A673 (cell line): ENCODE measurements at regions not wholly inside any gene's neighbourhood (a gene's known extent, or its start where the extent isn't known, plus 50 kb on each side); places are given as distances from the start of the nearest gene placed in this dataset.
"Not testable (repeated sequence)": the region's sequence is repeated elsewhere in the genome, so short reads cannot be mapped to it uniquely, and the experiment has no call there.

Experiments
- BruUV-seq: library from RNA; stranded (reverse); fragments of 400-500 nt; replicated peaks from 2 replicates; lab custom pipeline; 2021; lab: Mats Ljungman, UMichigan
- CTCF ChIA-PET: fragments of 300-600 bp; sonication (Branson Sonifier 250); formaldehyde crosslinking; loops from one replicate; lab custom pipeline; 2022; ENCODE audit warnings: antibody characterized with exemption; lab: Charles Lee
- POLR2A ChIA-PET: fragments of 300-600 bp; sonication (Branson Sonifier 250); formaldehyde crosslinking; loops from one replicate; lab custom pipeline; 2022; ENCODE audit warnings: antibody characterized with exemption; ENCODE audit not compliant: low non-redundant PET; lab: Charles Lee
- DNase-seq: peaks from one replicate; pipeline ENCODE4 v3.0.0-alpha.2; 2015; ENCODE audit warnings: low spot score
- H3K27ac ChIP-seq: fragments of 200-600 bp; sonication (generic); 2 replicates; pipeline ENCODE4 v1.5.1; 2016; ENCODE audit warnings: mixed run types, low read depth, mild to moderate bottlenecking, mixed read lengths, antibody characterized with exemption, low read length; ENCODE audit not compliant: poor library complexity, severe bottlenecking
- H3K27me3 ChIP-seq: fragments of 200-600 bp; sonication (generic); replicated peaks from 2 replicates; pipeline ENCODE4 v1.6.1; 2017; ENCODE audit warnings: mixed run types, low read depth, mild to moderate bottlenecking, mixed read lengths, antibody characterized with exemption, low read length; ENCODE audit not compliant: insufficient read depth, poor library complexity
- H3K36me3 ChIP-seq: fragments of 200-600 bp; sonication (generic); 2 replicates; pipeline ENCODE4 v1.6.1; 2016; ENCODE audit warnings: mixed run types, mild to moderate bottlenecking, mixed read lengths, antibody characterized with exemption, low read length; ENCODE audit not compliant: insufficient read depth, poor library complexity, severe bottlenecking
- H3K4me1 ChIP-seq: fragments of 200-600 bp; sonication (generic); 2 replicates; pipeline ENCODE4 v1.6.1; 2017; ENCODE audit warnings: mixed run types, mild to moderate bottlenecking, mixed read lengths, antibody characterized with exemption, low read length; ENCODE audit not compliant: insufficient read depth, poor library complexity, severe bottlenecking
- H3K4me3 ChIP-seq: fragments of 200-600 bp; sonication (generic); 2 replicates; pipeline ENCODE4 v1.5.1; 2016; ENCODE audit warnings: low read depth, mixed run types, mild to moderate bottlenecking, mixed read lengths, low read length; ENCODE audit not compliant: poor library complexity, severe bottlenecking
- H3K9me3 ChIP-seq: fragments of 200-600 bp; sonication (generic); 2 replicates; pipeline ENCODE4 v1.6.1; 2016; ENCODE audit warnings: mixed run types, low read depth, mild to moderate bottlenecking, mixed read lengths, antibody characterized with exemption, low read length; ENCODE audit not compliant: poor library complexity, severe bottlenecking
- EZH2 ChIP-seq: fragments of 200-600 bp; sonication (generic); IDR thresholded peaks from 2 replicates; pipeline ENCODE4 v1.6.1; 2017; ENCODE audit warnings: borderline replicate concordance, low read depth, mild to moderate bottlenecking, mixed read lengths, antibody characterized with exemption, low read length; ENCODE audit not compliant: poor library complexity, severe bottlenecking
- intact Hi-C: fragments of 100-400 bp; cut with micrococcal nuclease; formaldehyde crosslinking; loops from one replicate; pipeline ENCODE4 v1.10.0; 2022; ENCODE audit not compliant: unreplicated experiment
- TF ChIP-seq, protein P1 (sequence below): fragments of 300-800, 200-600 bp; sonication (generic); conservative IDR thresholded peaks from 2 replicates; pipeline ENCODE4 v1.5.1; 2017; ENCODE audit warnings: low read depth, mild to moderate bottlenecking, antibody characterized with exemption, low read length, moderate library complexity, mixed read lengths

DNA sequence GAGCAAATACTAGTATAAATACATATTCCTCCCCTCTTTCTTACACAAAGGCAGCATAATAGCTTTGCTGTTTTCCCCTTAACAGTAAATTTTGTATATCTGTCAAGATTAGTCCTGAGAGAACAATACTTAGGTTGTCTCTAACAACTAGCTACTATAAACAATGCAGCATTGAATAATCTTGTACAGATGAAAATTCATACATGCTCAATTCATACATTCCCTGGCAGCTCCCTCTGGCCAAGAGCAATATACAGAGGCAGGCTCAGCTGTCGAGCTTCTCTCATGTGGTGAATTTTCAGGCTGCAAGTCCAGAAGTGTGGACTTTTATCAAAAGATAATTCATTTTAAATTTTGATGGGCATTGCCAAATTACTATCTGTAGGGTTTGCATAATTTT is 81.2 kb upstream of the PTH start:
- intact Hi-C loops, result no loop called here
- TF ChIP-seq, protein P1, sequence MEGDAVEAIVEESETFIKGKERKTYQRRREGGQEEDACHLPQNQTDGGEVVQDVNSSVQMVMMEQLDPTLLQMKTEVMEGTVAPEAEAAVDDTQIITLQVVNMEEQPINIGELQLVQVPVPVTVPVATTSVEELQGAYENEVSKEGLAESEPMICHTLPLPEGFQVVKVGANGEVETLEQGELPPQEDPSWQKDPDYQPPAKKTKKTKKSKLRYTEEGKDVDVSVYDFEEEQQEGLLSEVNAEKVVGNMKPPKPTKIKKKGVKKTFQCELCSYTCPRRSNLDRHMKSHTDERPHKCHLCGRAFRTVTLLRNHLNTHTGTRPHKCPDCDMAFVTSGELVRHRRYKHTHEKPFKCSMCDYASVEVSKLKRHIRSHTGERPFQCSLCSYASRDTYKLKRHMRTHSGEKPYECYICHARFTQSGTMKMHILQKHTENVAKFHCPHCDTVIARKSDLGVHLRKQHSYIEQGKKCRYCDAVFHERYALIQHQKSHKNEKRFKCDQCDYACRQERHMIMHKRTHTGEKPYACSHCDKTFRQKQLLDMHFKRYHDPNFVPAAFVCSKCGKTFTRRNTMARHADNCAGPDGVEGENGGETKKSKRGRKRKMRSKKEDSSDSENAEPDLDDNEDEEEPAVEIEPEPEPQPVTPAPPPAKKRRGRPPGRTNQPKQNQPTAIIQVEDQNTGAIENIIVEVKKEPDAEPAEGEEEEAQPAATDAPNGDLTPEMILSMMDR, result no peak
- no peak for TF ChIP-seq EZH2
- Histone ChIP-seq H3K27ac (no peak overlapping the region), H3K9me3 (no peaks in the 10 kb centered on the region), H3K36me3 (no peaks in the 10 kb centered on the region), H3K4me3 (no peak overlapping the region), H3K4me1 (no peaks in the 10 kb centered on the region), H3K27me3 (no peaks in the 10 kb centered on the region)
- POLR2A ChIA-PET, result no interaction called here
- no peak for DNase-seq
- CTCF ChIA-PET, result no interaction called here
- no TSS peak for BruUV-seq

DNA sequence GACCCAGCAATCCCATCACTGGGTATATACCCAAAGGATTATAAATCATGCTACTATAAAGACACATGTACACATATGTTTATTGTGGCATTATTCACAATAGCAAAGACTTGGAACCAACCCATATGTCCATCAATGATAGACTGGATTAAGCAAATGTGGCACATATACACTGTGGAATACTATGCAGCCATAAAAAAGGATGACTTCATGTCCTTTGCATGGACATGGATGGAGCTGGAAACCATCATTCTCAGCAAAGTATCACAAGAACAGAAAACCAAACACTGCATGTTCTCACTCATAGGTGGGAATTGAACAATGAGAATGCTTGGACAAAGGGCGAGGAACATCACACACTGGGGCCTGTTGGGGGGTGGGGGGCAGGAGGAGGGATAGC is 79.6 kb upstream of the PTH start:
- DNase-seq, H3K27me3 ChIP-seq, POLR2A ChIA-PET, intact Hi-C loops, CTCF ChIA-PET, H3K4me1 ChIP-seq, H3K27ac ChIP-seq, H3K4me3 ChIP-seq, BruUV-seq, H3K9me3 ChIP-seq, H3K36me3 ChIP-seq: not testable (repeated sequence)

DNA sequence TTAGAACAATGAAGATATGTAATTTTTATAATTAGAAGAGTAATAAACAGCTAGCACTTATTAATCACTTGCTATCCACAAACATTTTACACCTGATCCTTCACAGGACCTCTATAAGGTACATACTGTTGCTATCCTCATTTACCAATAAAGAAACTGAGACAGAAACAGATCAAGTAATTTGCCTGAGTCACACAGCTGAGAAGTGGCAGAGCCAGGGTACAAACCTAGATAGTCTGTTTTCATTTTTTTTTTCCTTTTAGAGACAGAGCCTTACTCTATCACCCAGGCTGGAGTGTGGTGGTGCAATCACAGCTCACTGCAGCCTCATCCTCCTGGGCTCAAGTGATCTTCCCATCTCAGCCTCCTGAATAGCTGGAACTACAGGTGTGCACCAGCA is 71.8 kb upstream of the PTH start:
- BruUV-seq, result no TSS peak
- H3K4me3 ChIP-seq, result no peak overlapping the region
- peaks cover 11% of the 10 kb centered on the region for H3K27me3 ChIP-seq
- H3K9me3 ChIP-seq, result no peaks in the 10 kb centered on the region
- intact Hi-C loops, result no loop called here
- ChIA-PET CTCF (no interaction called here), POLR2A (no interaction called here)
- no peaks in the 10 kb centered on the region for H3K4me1 ChIP-seq
- no peak for DNase-seq
- no peak for TF ChIP-seq EZH2
- TF ChIP-seq, protein P1, result no peak
- no peak overlapping the region for H3K27ac ChIP-seq
- H3K36me3 ChIP-seq, result no peaks in the 10 kb centered on the region

DNA sequence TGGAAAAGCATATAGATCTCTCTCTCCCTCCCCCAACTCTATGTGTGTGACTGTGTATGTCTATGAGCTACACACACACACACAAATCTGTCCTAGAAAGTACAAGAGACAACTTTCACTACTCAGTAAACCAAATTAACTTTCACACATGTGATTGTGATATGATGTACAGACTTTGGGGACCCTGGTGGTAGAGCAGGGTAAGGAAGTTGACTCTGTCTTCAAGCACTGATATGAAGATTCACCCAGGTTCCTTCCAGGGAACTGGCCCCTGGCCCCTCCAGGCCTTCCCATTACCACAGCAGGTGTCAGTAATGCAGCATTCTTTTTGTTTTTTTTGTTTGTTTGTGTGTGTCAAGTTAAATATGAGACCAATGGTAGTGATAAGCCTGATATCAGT is 66.1 kb upstream of the PTH start:
- CTCF ChIA-PET, result no interaction called here

DNA sequence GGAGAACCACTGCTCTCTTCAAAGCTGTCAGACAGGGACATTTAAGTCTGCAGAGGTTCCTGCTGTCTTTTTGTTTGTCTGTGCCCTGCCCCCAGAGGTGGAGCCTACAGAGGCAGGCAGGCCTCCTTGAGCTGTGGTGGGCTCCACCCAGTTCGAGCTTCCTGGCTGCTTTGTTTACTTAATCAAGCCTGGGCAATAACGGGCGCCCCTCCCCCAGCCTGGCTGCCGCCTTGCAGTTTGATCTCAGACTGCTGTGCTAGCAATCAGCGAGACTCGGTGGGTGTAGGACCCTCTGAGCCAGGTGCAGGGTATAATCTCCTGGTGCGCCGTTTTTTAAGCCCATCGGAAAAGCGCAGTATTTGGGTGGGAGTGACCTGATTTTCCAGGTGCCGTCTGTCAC is 64.5 kb upstream of the PTH start:
- CTCF ChIA-PET, DNase-seq, H3K4me3 ChIP-seq, H3K9me3 ChIP-seq, H3K27me3 ChIP-seq, H3K36me3 ChIP-seq, H3K4me1 ChIP-seq, intact Hi-C loops, H3K27ac ChIP-seq, POLR2A ChIA-PET, BruUV-seq: not testable (repeated sequence)

More for the DNA sequence above, 66.1 kb upstream of the PTH start:
- no peak overlapping the region for H3K27ac ChIP-seq
- no peaks in the 10 kb centered on the region for H3K27me3 ChIP-seq
- DNase-seq, result no peak
- H3K36me3 ChIP-seq, result no peaks in the 10 kb centered on the region
- POLR2A ChIA-PET, result no interaction called here
- H3K4me3 ChIP-seq, result no peak overlapping the region
- no peaks in the 10 kb centered on the region for H3K9me3 ChIP-seq
- no TSS peak for BruUV-seq
- intact Hi-C loops, result no loop called here
- TF ChIP-seq EZH2, result no peak
- TF ChIP-seq, protein P1, result no peak
- no peaks in the 10 kb centered on the region for H3K4me1 ChIP-seq
